Activated naive CD4-positive, alpha-beta T cell treated with Interleukin-2 at 50 U/mL for 16 hours (primary cell): ENCODE measurements at regions not wholly inside any gene's neighbourhood (a gene's known extent, or its start where the extent isn't known, plus 50 kb on each side); places are given as distances from the start of the nearest gene placed in this dataset.
"Not testable (repeated sequence)": the region's sequence is repeated elsewhere in the genome, so short reads cannot be mapped to it uniquely, and the experiment has no call there.

Experiments
- DNase-seq: peaks from one replicate; pipeline ENCODE4 v3.0.0-alpha.2; 2020

DNA sequence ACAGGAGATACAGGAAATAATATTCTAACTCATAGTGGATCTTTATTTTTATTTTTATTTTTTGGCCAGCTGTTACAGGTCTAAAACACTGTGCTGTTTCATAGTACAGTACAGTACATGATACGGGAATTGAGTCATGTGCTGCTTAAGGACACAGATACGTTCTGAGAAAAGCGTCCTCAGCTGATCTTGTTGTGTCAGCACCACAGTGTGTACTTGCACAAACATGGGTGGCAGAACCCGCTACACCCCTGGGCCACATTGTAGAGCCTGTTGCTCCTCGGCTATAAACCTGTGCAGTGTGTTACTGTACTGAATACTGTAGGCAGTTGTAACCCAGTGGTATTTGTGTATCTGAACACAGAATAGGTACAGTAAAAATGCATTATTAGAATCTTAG, 183.4 kb downstream of the OR4M2 start:
- DNase-seq = no peak

DNA sequence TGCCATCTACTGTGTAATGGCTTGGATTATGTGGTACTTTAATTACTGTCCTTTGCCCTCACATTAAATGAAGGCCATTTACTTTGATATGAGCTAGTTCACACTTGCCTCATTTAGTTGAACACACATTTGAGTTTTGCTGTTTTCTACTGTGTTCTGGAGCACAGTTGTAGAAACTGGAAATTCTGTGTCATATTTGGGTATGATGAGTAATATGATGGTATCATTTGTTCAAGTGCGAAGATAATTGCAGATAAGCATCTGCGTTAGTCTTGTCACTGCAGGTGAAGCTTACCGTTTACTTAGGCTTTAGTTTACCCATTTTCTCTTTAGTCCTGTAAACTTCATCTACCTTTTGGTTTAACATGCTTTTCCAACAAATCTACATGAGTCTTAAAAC, 183.9 kb downstream of the OR4M2 start:
- not testable (repeated sequence) for DNase-seq

- peak; percentile 23 for DNase-seq
These were observed 185.0 kb downstream of the OR4M2 start for GRCh38 chr15:22265056-22265945.

DNA sequence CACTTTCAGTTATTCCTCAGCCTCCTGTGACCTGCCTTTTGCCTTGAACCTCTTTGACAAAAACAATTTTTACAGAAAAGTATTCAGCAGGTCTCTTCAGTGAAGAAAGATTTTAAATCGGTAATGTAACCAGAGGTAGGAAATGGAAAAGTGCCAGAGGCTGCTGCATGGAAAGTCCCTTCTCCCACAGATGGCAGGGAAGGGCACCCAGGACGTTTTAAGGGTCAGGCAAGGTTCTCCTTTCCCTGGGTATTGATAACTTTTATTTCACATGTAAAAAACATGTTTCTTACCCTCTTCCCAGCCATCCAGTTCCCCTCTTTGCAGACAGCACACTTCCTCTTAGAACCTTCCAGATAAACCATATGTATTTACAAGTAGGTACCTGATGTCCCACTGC, 185.6 kb downstream of the OR4M2 start:
- no peak for DNase-seq

DNA sequence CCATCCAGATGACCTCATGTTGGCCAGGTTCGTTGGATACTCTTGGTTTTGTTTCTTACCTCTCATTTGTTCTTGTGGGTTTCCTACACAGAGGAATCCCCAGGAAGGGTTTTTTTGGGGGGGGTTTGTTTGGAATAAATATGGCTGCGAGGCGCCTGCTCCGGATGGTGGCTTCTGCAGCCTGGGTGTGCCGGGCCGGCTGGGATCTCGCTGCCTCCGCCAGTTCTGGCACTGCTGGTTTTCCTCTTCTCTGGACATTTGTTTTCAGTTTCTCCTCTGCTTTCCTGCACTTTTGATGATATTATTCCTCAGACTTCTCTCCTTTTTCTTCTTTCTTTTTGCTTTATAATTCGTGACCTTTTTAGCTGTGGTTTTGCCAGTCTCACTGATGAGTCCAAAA, 187.4 kb downstream of the OR4M2 start:
- DNase-seq = no peak

- not testable (repeated sequence) for DNase-seq
These were observed 187.9 kb downstream of the OR4M2 start for GRCh38 chr15:22268201-22268600.

DNA sequence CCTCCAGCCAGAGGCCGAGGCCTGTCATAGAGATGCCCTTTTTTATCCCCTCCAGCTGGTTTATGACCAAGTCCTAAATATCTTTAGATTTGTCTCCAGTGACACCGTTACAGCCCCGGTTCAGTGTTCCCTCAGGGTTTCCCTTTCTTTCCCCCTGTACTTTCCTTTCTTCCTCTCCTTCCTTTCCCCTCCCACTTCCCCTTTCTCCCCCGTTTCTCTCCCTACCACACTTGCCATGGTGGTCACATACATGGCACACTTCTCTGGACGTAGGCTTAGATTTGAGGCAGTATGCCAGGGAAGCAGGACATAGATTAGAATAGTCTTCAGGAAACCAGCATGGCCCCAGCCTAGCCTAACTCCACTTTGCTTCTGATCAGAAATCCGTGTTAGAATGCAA, 188.3 kb downstream of the OR4M2 start:
- DNase-seq = not testable (repeated sequence)

DNA sequence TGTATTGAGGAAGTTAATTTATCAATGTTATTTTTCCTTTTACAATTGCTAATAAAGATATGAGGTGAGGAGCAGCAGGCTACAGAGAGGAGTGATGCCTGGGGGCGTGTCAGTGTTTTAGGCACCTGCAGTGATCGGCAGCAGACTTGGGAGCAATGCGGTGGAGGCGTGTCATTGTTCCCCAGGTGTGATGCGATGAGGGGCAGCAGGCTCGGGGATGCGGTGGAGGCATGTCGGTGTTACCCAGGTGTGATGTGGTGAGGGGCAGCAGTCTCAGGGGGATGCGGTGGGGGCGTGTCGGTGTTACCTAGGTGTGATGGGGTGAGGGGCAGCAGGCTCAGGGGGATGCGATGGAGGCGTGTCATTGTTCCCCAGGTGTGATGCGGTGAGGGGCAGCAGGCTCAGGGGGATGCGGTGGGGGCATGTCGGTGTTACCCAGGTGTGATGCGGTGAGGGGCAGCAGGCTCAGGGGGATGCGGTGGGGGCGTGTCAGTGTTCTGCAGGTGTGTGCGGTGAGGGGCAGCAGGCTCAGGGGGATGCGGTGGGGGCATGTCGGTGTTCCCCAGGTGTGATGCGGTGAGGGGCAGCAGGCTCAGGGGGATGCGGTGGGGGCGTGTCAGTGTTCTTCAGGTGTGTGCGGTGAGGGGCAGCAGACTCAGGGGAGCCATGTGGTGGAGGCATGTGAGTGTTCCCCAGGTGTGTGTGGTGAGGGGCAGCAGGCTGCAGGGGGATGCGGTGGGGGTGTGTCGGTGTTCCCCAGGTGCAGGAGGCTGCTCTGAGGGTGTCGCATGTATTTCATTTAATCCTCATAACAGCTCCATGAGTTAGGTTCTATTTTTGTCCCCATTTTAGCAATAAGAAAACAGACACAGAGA, 186.2 kb upstream of the GOLGA6L22 start:
- DNase-seq = not testable (repeated sequence)

- not testable (repeated sequence) for DNase-seq
These were observed 185.5 kb upstream of the GOLGA6L22 start for GRCh38 chr15:22273185-22273584.

- DNase-seq = not testable (repeated sequence)
These were observed 184.3 kb upstream of the GOLGA6L22 start for GRCh38 chr15:22274376-22274775.

DNA sequence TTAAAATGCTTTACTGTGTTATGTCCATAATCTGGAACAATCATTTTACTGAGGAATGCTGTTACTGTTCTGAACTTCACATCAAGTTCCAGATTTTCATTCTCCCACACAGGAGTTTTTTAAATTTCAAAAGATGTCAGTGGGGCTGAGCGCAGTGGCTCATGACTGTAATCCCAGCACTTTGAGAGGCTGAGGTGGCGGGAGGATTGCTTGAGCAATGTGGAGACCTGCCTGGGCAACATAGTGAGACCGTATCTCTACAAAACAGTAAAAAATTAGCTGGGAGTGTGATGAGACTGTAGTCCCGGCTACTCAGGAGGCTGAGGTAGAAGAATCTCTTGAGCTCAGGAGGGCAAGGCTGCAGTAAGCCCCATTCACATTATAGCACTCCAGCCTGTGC, 177.9 kb upstream of the GOLGA6L22 start:
- not testable (repeated sequence) for DNase-seq

- peak; percentile 19 for DNase-seq
These were observed 175.7 kb upstream of the GOLGA6L22 start for GRCh38 chr15:22282794-22283533.

DNA sequence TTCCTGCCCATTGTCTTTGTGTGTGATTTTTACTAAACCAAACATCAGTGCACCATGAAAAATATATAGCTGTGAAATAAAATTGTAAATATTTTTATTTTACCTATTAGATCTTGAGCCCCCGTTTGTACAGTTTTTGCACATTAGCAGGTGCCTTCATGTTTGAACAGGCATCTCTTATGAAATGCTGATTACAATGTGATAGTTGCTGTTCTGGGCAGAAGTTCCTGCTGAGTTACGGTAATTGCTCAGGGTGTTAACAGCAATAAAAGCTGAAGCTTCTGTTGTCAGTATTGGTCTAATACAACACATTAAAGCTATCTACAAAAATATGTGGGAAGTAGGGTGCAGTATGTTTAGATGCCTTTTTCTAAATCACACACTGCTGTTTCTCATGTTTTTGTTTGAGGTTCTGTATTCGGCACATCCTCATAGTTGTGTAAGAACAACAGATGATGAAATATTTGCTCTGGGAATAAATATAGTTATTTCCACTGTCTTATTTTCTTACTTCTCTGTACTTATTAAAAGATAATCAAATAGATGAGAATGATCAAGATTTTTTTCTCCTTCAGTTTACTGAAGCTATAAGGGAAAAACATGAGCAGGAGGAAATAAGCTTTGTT, 173.8 kb upstream of the GOLGA6L22 start:
- DNase-seq = not testable (repeated sequence)

DNA sequence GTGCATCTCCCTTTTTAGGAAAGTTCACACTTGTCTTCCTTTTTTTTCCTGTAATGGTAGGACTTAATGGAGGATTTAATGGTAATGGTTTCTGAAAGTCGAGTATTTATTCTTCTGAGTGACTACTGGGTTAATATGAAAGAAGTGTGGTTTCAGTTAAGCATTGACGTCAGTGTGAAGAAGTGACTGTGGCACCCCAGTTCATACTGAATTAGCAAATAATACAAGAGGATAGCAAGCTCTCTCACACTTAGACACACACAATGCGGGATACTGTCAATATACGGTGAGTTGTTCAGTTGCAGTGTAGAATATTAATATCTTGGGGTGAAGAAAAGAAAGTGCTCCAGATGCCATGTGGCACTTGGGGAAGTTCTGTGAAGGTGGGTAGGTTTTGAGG, 167.6 kb upstream of the GOLGA6L22 start:
- DNase-seq = not testable (repeated sequence)

DNA sequence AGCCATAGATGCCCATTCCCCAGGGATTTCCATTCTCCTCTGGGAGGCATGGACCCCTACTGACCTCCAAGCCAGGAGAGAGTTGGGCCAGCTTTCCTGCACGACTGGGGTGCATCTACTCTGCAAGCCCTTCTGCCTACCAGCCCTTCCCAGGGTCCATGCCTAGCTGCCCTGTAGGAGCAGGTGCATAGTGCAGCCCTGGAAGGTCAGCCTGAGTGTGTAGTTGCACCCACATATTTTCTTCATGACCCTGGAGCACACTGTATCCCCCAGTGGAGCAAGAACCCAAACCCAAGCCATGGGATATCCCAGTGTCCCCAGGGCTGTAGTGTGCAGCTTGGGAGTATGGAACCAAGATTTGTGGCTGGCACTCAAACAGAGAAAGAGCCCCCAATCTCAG, 155.6 kb upstream of the GOLGA6L22 start:
- not testable (repeated sequence) for DNase-seq
